ENCODE measurements at regions not wholly inside any gene's neighbourhood (a gene's known extent, or its start where the extent isn't known, plus 50 kb on each side); places are given as distances from the start of the nearest gene placed in this dataset.

- no peaks in the 10 kb centered on the region for H3K4me1 ChIP-seq
- H3K27me3 ChIP-seq, result no peaks in the 10 kb centered on the region
- ATAC-seq (no peak), DNase-seq (no peak)
- in situ Hi-C loops (cut with MboI; ENCODE audit: low sequenced_read_pairs in 4 of 4) (no loop called here), intact Hi-C loops (cut with DNase I; ENCODE audit: low total_unique reads) (no loop called here)
- no peak for TF ChIP-seq CTCF (IDR thresholded peaks at IDR 0.05 in 4 of 5, conservative IDR thresholded peaks at IDR 0.05 in 1 of 5)
- no peak for TF ChIP-seq POLR2A (IDR thresholded peaks at IDR 0.05)
- no peaks in the 10 kb centered on the region for H3K36me3 ChIP-seq
- no peak overlapping the region for H3K4me3 ChIP-seq
- H3K9me3 ChIP-seq, result no peaks in the 10 kb centered on the region
- H3K27ac ChIP-seq, result no peak overlapping the region
Observed at GRCh38 chr2:129478902-129479517, 500.5 kb upstream of the RAB6C start.

GRCh38 chr2:129479892-129480291 is 499.6 kb upstream of the RAB6C start:
- H3K27me3 ChIP-seq, result no peaks in the 10 kb centered on the region
- in situ Hi-C loops (cut with MboI; ENCODE audit: low sequenced_read_pairs in 4 of 4) (no loop called here), intact Hi-C loops (cut with DNase I; ENCODE audit: low total_unique reads) (no loop called here)
- H3K4me1 ChIP-seq, result no peaks in the 10 kb centered on the region
- DNase-seq (no peak), ATAC-seq (no peak)
- H3K9me3 ChIP-seq, result no peaks in the 10 kb centered on the region
- no peak overlapping the region for H3K4me3 ChIP-seq
- no peak for TF ChIP-seq POLR2A (IDR thresholded peaks at IDR 0.05)
- TF ChIP-seq CTCF (IDR thresholded peaks at IDR 0.05 in 4 of 5, conservative IDR thresholded peaks at IDR 0.05 in 1 of 5), result no peak
- no peaks in the 10 kb centered on the region for H3K36me3 ChIP-seq
- no peak overlapping the region for H3K27ac ChIP-seq

GRCh38 chr2:129480790-129481189 is 498.7 kb upstream of the RAB6C start:
- H3K4me1 ChIP-seq, result no peaks in the 10 kb centered on the region
- no peak for TF ChIP-seq POLR2A (IDR thresholded peaks at IDR 0.05)
- no peak for TF ChIP-seq CTCF (IDR thresholded peaks at IDR 0.05 in 4 of 5, conservative IDR thresholded peaks at IDR 0.05 in 1 of 5)
- in situ Hi-C loops (cut with MboI; ENCODE audit: low sequenced_read_pairs in 4 of 4) (no loop called here), intact Hi-C loops (cut with DNase I; ENCODE audit: low total_unique reads) (no loop called here)
- H3K4me3 ChIP-seq, result no peak overlapping the region
- no peaks in the 10 kb centered on the region for H3K36me3 ChIP-seq
- ATAC-seq, result no peak
- no peaks in the 10 kb centered on the region for H3K27me3 ChIP-seq
- DNase-seq, result no peak
- no peaks in the 10 kb centered on the region for H3K9me3 ChIP-seq
- no peak overlapping the region for H3K27ac ChIP-seq

GRCh38 chr2:129481306-129482219 is 497.9 kb upstream of the RAB6C start:
- no peak overlapping the region for H3K27ac ChIP-seq
- intact Hi-C loops (cut with DNase I; ENCODE audit: low total_unique reads), result no loop called here
- no peaks in the 10 kb centered on the region for H3K4me1 ChIP-seq
- DNase-seq, result no peak
- H3K27me3 ChIP-seq, result no peaks in the 10 kb centered on the region
- no peak overlapping the region for H3K4me3 ChIP-seq
- in situ Hi-C loops (cut with MboI; ENCODE audit: low sequenced_read_pairs in 4 of 4), result no loop called here
- H3K36me3 ChIP-seq, result no peaks in the 10 kb centered on the region
- H3K9me3 ChIP-seq, result no peaks in the 10 kb centered on the region
- no peak for TF ChIP-seq CTCF (IDR thresholded peaks at IDR 0.05 in 4 of 5, conservative IDR thresholded peaks at IDR 0.05 in 1 of 5)
- TF ChIP-seq POLR2A (IDR thresholded peaks at IDR 0.05), result no peak
- ATAC-seq, result no peak
